Neural crest cell (in vitro differentiated cells): ENCODE measurements at regions not wholly inside any gene's neighbourhood (a gene's known extent, or its start where the extent isn't known, plus 50 kb on each side); places are given as distances from the start of the nearest gene placed in this dataset.

Experiments
- DNase-seq: peaks from one replicate; pipeline ENCODE4 v3.0.0; 2021; ENCODE audit warnings: low read depth, mixed read lengths, low spot score
- H3K27ac Mint-ChIP-seq: one replicate; pipeline ENCODE4 v1.8.0; 2021; ENCODE audit warnings: mild to moderate bottlenecking, mixed read lengths; ENCODE audit not compliant: unreplicated experiment
- H3K27me3 Mint-ChIP-seq: 2 replicates; pipeline ENCODE4 v1.8.0; 2021; ENCODE audit warnings: low read depth, mild to moderate bottlenecking, mixed read lengths
- H3K36me3 Mint-ChIP-seq: 2 replicates; pipeline ENCODE4 v1.8.0; 2021; ENCODE audit warnings: low read depth, mild to moderate bottlenecking, mixed read lengths
- H3K4me1 Mint-ChIP-seq: 2 replicates; pipeline ENCODE4 v1.8.0; 2021; ENCODE audit warnings: mixed read lengths
- H3K4me3 Mint-ChIP-seq: one replicate; pipeline ENCODE4 v1.8.0; 2021; ENCODE audit warnings: mild to moderate bottlenecking, mixed read lengths
- H3K9me3 Mint-ChIP-seq: 2 replicates; pipeline ENCODE4 v1.8.0; 2021; ENCODE audit warnings: mixed read lengths
- TF ChIP-seq, protein P1 (sequence below): fragments of 200-600 bp; sonication (generic); conservative IDR thresholded peaks from 2 replicates; pipeline ENCODE4 v1.5.0; 2021; ENCODE audit warnings: antibody characterized with exemption, mild to moderate bottlenecking

DNA sequence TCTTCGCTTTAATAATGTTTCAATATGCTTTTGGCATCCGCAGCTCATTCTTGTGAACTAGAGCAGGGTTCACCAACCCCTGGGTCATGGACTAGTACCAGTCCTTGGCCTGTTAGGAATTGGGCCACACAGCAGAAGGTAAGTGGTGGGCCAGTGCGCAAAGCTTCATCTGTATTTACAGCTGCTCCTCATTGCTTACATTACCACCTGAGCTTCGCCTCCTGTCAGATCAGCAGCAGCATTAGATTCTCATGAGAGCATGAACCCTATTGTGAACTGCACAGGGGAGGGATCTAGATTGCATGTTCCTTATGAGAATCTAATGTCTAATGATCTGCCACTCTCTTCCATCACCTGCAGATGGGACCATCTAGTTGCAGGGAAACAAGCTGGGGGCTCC, 75.5 kb upstream of the GGTLC1 start:
- Mint-ChIP-seq H3K27ac (no peak overlapping the region), H3K4me1 (no peaks in the 10 kb centered on the region), H3K9me3 (no peaks in the 10 kb centered on the region), H3K27me3 (peaks cover 27% of the 10 kb centered on the region), H3K36me3 (no peaks in the 10 kb centered on the region), H3K4me3 (no peak overlapping the region)
- DNase-seq, result no peak
- TF ChIP-seq, protein P1, sequence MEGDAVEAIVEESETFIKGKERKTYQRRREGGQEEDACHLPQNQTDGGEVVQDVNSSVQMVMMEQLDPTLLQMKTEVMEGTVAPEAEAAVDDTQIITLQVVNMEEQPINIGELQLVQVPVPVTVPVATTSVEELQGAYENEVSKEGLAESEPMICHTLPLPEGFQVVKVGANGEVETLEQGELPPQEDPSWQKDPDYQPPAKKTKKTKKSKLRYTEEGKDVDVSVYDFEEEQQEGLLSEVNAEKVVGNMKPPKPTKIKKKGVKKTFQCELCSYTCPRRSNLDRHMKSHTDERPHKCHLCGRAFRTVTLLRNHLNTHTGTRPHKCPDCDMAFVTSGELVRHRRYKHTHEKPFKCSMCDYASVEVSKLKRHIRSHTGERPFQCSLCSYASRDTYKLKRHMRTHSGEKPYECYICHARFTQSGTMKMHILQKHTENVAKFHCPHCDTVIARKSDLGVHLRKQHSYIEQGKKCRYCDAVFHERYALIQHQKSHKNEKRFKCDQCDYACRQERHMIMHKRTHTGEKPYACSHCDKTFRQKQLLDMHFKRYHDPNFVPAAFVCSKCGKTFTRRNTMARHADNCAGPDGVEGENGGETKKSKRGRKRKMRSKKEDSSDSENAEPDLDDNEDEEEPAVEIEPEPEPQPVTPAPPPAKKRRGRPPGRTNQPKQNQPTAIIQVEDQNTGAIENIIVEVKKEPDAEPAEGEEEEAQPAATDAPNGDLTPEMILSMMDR, result no peak

DNA sequence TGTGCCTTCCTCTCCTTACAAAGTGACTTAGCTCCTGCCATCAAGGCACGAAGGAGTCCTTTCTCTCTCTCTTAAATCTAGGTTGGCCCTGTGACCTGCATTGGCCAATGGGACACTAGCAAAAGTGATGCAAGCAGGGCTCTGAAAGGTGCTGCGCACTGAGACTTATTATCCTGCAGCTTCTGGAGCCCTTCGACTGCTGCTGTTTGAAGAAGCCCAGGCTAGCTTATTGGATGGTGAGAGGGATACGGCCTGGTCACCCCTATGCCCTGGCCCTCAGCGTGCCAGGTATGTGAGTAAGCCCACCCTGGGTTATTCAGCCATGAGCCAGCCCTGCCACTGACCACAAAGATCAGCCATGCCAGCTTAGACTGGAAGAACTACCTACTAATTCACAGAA, 74.5 kb upstream of the GGTLC1 start:
- no peak overlapping the region for H3K27ac Mint-ChIP-seq
- no peak for DNase-seq
- peaks cover 23% of the 10 kb centered on the region for H3K27me3 Mint-ChIP-seq
- TF ChIP-seq, protein P1, result no peak
- no peak overlapping the region for H3K4me3 Mint-ChIP-seq
- no peaks in the 10 kb centered on the region for H3K36me3 Mint-ChIP-seq
- H3K4me1 Mint-ChIP-seq, result no peaks in the 10 kb centered on the region
- no peaks in the 10 kb centered on the region for H3K9me3 Mint-ChIP-seq

DNA sequence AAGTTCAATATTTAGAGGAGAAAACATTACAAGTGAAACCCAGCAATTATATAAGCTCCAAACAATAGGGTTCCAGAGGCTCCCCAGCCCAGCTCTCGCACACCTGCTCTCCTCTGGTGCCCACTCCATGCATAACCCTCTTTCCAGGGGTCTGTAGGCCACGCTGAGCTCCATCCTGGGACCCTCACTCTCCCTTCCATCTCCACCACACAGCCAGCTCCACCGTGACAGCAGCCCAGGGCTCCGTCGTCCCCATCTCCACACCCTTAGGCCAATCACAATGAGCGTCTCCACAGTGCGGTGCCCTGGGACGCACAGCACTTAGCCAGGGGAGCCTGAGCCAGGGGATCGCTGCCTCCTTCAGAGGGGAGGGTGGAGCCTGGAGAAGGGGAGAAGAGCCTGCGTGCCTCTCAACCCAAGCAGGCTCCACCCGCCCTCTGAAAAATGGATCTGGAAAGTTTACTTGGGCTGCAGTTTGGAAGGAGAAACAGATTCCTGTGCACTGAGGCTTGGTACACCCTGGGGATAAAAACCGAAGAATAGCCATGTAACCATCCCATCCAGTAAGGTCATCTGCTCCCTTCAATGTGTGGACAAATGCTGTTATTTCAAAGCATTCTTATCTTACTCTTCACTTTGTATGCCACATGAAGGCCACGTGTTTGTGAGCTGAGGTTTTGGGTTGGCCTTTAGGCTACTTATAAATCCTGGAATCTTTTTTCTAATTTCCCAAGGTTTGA, 72.4 kb upstream of the GGTLC1 start:
- no peaks in the 10 kb centered on the region for H3K9me3 Mint-ChIP-seq
- H3K27ac Mint-ChIP-seq, result no peak overlapping the region
- H3K36me3 Mint-ChIP-seq, result no peaks in the 10 kb centered on the region
- TF ChIP-seq, protein P1, result no peak
- no peak for DNase-seq
- H3K4me1 Mint-ChIP-seq, result no peaks in the 10 kb centered on the region
- no peak overlapping the region for H3K4me3 Mint-ChIP-seq
- peaks cover 11% of the 10 kb centered on the region for H3K27me3 Mint-ChIP-seq

DNA sequence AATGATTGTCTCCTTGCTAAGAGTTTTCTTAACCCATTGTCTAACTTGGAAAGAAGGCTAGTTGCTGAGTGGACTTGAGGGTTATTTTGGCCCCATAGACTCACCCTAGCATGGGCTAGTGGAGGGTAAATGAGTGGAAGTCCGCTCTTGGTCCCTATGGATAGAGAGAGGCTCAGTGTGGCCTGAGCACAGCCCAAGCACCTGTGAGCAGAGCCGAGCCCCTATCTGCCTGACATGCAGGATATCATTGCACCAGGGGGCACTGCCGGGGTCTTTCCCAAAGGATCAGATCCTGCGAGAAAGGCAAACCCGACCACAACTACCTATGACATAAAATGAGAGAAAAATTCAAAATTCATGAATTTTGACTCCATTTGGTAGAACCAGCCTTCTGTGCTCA, 70.6 kb upstream of the GGTLC1 start:
- Mint-ChIP-seq H3K27me3 (no peaks in the 10 kb centered on the region), H3K4me1 (no peaks in the 10 kb centered on the region), H3K36me3 (no peaks in the 10 kb centered on the region), H3K9me3 (no peaks in the 10 kb centered on the region), H3K27ac (no peak overlapping the region), H3K4me3 (no peak overlapping the region)
- TF ChIP-seq, protein P1, result no peak
- no peak for DNase-seq

DNA sequence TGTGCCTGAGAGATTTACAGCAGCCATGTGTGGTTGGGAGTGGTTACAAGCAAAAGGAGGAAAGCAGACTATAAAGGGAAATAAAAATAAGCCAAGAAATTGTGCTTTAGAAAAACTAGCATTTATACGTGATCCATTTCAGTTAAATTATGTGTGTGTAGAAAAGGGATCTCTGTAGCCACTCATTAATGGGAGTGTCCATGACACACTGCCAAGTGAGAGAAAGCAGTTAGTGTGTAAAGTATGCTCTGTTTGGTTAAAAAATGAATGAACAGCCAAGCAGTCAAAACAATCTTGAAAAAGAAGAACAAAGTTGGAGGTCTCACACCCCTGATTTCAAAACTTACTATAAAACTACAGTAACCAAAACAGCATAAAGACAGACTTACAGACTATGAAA, 67.9 kb upstream of the GGTLC1 start:
- no peak overlapping the region for H3K27ac Mint-ChIP-seq
- TF ChIP-seq, protein P1, result no peak
- DNase-seq, result no peak
- H3K4me1 Mint-ChIP-seq, result no peaks in the 10 kb centered on the region
- no peaks in the 10 kb centered on the region for H3K9me3 Mint-ChIP-seq
- no peaks in the 10 kb centered on the region for H3K27me3 Mint-ChIP-seq
- no peaks in the 10 kb centered on the region for H3K36me3 Mint-ChIP-seq
- no peak overlapping the region for H3K4me3 Mint-ChIP-seq
